ENCODE measurements at regions not wholly inside any gene's neighbourhood (a gene's known extent, or its start where the extent isn't known, plus 50 kb on each side); places are given as distances from the start of the nearest gene placed in this dataset.

DNA sequence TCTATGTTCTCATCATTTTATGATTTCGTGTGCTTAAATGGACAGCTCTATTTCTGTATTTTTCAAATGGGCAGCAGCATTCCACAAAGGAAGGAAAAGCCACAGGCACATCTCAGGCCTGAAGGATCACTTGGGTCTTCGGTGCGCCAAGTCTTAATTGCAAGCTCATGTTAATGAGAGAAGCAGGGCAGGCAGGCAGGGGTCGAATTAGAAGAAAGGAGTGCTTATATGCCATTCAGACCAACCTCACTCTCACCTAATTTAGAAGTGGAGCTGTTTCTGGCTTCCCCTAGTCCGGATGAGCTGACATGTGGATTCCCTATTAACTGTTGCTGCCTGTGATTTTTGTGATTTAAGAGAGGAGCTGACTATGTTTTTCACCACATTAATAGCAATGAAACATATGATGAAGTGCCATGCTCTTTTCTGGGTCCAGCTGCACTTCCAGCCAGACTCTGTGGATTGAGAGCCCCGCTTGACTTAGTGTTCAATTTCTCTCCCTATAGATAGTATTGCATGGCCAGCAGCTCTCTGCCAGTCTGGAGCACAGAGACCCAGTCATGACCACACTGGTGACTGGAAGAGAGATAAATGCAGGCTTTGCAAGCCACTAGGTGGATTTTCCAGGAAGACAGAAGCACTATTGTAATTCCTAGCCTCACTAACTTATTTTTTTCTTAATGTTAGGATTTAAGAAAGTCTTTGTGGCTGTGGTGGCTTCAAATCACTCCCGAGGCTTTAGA lies 373.9 kb upstream of the FAT3 start:
- TF ChIP-seq, protein P1, sequence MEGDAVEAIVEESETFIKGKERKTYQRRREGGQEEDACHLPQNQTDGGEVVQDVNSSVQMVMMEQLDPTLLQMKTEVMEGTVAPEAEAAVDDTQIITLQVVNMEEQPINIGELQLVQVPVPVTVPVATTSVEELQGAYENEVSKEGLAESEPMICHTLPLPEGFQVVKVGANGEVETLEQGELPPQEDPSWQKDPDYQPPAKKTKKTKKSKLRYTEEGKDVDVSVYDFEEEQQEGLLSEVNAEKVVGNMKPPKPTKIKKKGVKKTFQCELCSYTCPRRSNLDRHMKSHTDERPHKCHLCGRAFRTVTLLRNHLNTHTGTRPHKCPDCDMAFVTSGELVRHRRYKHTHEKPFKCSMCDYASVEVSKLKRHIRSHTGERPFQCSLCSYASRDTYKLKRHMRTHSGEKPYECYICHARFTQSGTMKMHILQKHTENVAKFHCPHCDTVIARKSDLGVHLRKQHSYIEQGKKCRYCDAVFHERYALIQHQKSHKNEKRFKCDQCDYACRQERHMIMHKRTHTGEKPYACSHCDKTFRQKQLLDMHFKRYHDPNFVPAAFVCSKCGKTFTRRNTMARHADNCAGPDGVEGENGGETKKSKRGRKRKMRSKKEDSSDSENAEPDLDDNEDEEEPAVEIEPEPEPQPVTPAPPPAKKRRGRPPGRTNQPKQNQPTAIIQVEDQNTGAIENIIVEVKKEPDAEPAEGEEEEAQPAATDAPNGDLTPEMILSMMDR (IDR thresholded peaks at IDR 0.05) = no peak
- no peak for TF ChIP-seq POLR2A (IDR thresholded peaks at IDR 0.05)
